Prostate gland (tissue), 2 donors: ENCODE measurements at regions not wholly inside any gene's neighbourhood (a gene's known extent, or its start where the extent isn't known, plus 50 kb on each side); places are given as distances from the start of the nearest gene placed in this dataset.

Source experiments
- DNase-seq: peaks from one replicate; pipeline ENCODE4 v3.0.0-alpha.2; 2019; ENCODE audit warnings: low spot score
- H3K27ac ChIP-seq, 2 donors: fragments of 200-600 bp; sonication (generic); 2 replicates each; pipeline ENCODE4 v1.5.1; 2017 to 2019
- H3K27me3 ChIP-seq: fragments of 200-600 bp; sonication (generic); replicated peaks from 2 replicates; pipeline ENCODE4 v1.5.1; 2019; ENCODE audit not compliant: insufficient read depth
- H3K36me3 ChIP-seq, 2 donors: fragments of 200-600 bp; sonication (generic); 1 replicate in 1 of 2; 2 replicates in 1 of 2; pipeline versions ENCODE4 v1.5.1 to v1.8.1; 2017 to 2019
- H3K4me1 ChIP-seq: fragments of 200-600 bp; sonication (generic); replicated peaks from 2 replicates; pipeline ENCODE4 v1.5.1; 2019
- H3K4me3 ChIP-seq, 2 donors: fragments of 200-600 bp; sonication (generic); 2 replicates each; pipeline ENCODE4 v1.5.1; 2017 to 2019
- H3K9me3 ChIP-seq: fragments of 200-600 bp; sonication (generic); 2 replicates; pipeline ENCODE4 v1.5.1; 2017
- CTCF ChIP-seq, 4 experiments: fragments of 200-600 bp in 2 of 4; fragments of 450-650 bp in 2 of 4; sonication (generic) in 2 of 4; IDR thresholded peaks; 1 replicate in 3 of 4; 2 replicates in 1 of 4; pipeline ENCODE4 v1.5.1; 2016 to 2019; ENCODE audit warnings: antibody characterized with exemption in 4 of 4, mild to moderate bottlenecking in 2 of 4, moderate library complexity in 2 of 4
- POLR2A ChIP-seq: fragments of 450-650 bp; IDR thresholded peaks from one replicate; pipeline ENCODE4 v1.6.1; 2016; ENCODE audit warnings: antibody characterized with exemption, mild to moderate bottlenecking
- POLR2AphosphoS5 ChIP-seq: sonication (generic); formaldehyde crosslinking; IDR thresholded peaks from one replicate; pipeline ENCODE4 v1.6.1; 2017; ENCODE audit warnings: antibody characterized with exemption
- WGBS: methylation state at CpG from one replicate; pipeline ENCODE4 v1.1.5; 2018; 5-methylcytosine and 5-hydroxymethylcytosine counted together
- intact Hi-C: fragments of 100-400 bp; cut with DNase I; formaldehyde crosslinking; loops from one replicate; pipeline ENCODE4 v1.14.2; 2022

- H3K9me3 ChIP-seq = no peaks in the 10 kb centered on the region
- TF ChIP-seq CTCF (IDR thresholded peaks at IDR 0.05) = no peak
- no peak for TF ChIP-seq POLR2A
- no peak for TF ChIP-seq POLR2AphosphoS5
- no peaks in the 10 kb centered on the region for H3K4me1 ChIP-seq
- intact Hi-C loops = no loop called here
- no peak for DNase-seq
- H3K4me3 ChIP-seq = no peak overlapping the region
- no peak overlapping the region for H3K27ac ChIP-seq
- H3K36me3 ChIP-seq = no peaks in the 10 kb centered on the region
- H3K27me3 ChIP-seq = no peaks in the 10 kb centered on the region
Measured at GRCh38 chr12:89821896-89822295, 113.3 kb upstream of the ATP2B1 start.

- Histone ChIP-seq H3K27ac (no peak overlapping the region), H3K9me3 (no peaks in the 10 kb centered on the region), H3K36me3 (no peaks in the 10 kb centered on the region), H3K27me3 (no peaks in the 10 kb centered on the region), H3K4me1 (no peaks in the 10 kb centered on the region), H3K4me3 (no peak overlapping the region)
- intact Hi-C loops = no loop called here
- 49% methylated on average over 2 of the region's 2 CpGs for WGBS
- no peak for DNase-seq
- TF ChIP-seq CTCF (IDR thresholded peaks at IDR 0.05) (no peak), POLR2A (no peak), POLR2AphosphoS5 (no peak)
Measured at GRCh38 chr12:89817501-89818226, 109.0 kb upstream of the ATP2B1 start.

- Histone ChIP-seq H3K36me3 (no peaks in the 10 kb centered on the region), H3K4me1 (no peaks in the 10 kb centered on the region), H3K9me3 (no peaks in the 10 kb centered on the region), H3K27me3 (no peaks in the 10 kb centered on the region), H3K4me3 (no peak overlapping the region), H3K27ac (no peak overlapping the region)
- no peak for TF ChIP-seq POLR2AphosphoS5
- TF ChIP-seq CTCF (IDR thresholded peaks at IDR 0.05) = no peak
- no peak for TF ChIP-seq POLR2A
- WGBS = 92% methylated on average over 3 of the region's 3 CpGs
- DNase-seq = no peak
- intact Hi-C loops = no loop called here
Measured at GRCh38 chr12:89815225-89815624, 106.6 kb upstream of the ATP2B1 start.

- Histone ChIP-seq H3K9me3 (no peaks in the 10 kb centered on the region), H3K4me3 (no peak overlapping the region), H3K27ac (no peak overlapping the region), H3K27me3 (no peaks in the 10 kb centered on the region), H3K4me1 (no peaks in the 10 kb centered on the region), H3K36me3 (no peaks in the 10 kb centered on the region)
- intact Hi-C loops = no loop called here
- TF ChIP-seq POLR2AphosphoS5 (no peak), CTCF (IDR thresholded peaks at IDR 0.05) (no peak), POLR2A (no peak)
- no peak for DNase-seq
Measured at GRCh38 chr12:89803412-89803811, 94.8 kb upstream of the ATP2B1 start.

- TF ChIP-seq CTCF (IDR thresholded peaks at IDR 0.05) (no peak), POLR2AphosphoS5 (no peak), POLR2A (no peak)
- Histone ChIP-seq H3K36me3 (no peaks in the 10 kb centered on the region), H3K4me3 (no peak overlapping the region), H3K27me3 (no peaks in the 10 kb centered on the region), H3K9me3 (no peaks in the 10 kb centered on the region), H3K4me1 (no peaks in the 10 kb centered on the region), H3K27ac (no peak overlapping the region)
- DNase-seq = no peak
- intact Hi-C loops = no loop called here
- 51% methylated on average over 2 of the region's 2 CpGs for WGBS
Measured at GRCh38 chr12:89801284-89801683, 92.6 kb upstream of the ATP2B1 start.
